Ishikawa (cell line): ENCODE measurements at regions not wholly inside any gene's neighbourhood (a gene's known extent, or its start where the extent isn't known, plus 50 kb on each side); places are given as distances from the start of the nearest gene placed in this dataset.

Experiments
- CEBPB ChIP-seq: IDR thresholded peaks from 2 replicates; pipeline ENCODE4 v1.6.1; 2012
- CREB1 ChIP-seq: IDR thresholded peaks from 2 replicates; pipeline ENCODE4 v1.6.1; 2012; ENCODE audit warnings: low read depth
- EGR1 ChIP-seq: IDR thresholded peaks from 2 replicates; pipeline ENCODE4 v1.6.1; 2012
- EP300 ChIP-seq: IDR thresholded peaks from 2 replicates; pipeline ENCODE4 v1.6.1; 2012; ENCODE audit warnings: borderline replicate concordance
- FOXM1 ChIP-seq: IDR thresholded peaks from 2 replicates; pipeline ENCODE4 v1.6.1; 2012; ENCODE audit warnings: low read depth, borderline replicate concordance
- MAX ChIP-seq: IDR thresholded peaks from 2 replicates; pipeline ENCODE4 v1.6.1; 2012
- NFIC ChIP-seq: IDR thresholded peaks from 2 replicates; pipeline ENCODE4 v1.6.1; 2012
- RAD21 ChIP-seq: IDR thresholded peaks from 2 replicates; pipeline ENCODE4 v1.6.1; 2012; ENCODE audit warnings: low read depth
- REST ChIP-seq: IDR thresholded peaks from 2 replicates; pipeline ENCODE4 v1.6.1; 2012; ENCODE audit warnings: low read depth, mild to moderate bottlenecking
- TAF1 ChIP-seq: IDR thresholded peaks from 2 replicates; pipeline ENCODE4 v1.6.1; 2012; ENCODE audit warnings: low read depth, mild to moderate bottlenecking
- TCF12 ChIP-seq: IDR thresholded peaks from 2 replicates; pipeline ENCODE4 v1.6.1; 2012; ENCODE audit warnings: low read depth
- TEAD4 ChIP-seq: IDR thresholded peaks from 2 replicates; pipeline ENCODE4 v1.6.1; 2012
- YY1 ChIP-seq: IDR thresholded peaks from 2 replicates; pipeline ENCODE4 v1.6.1; 2012; ENCODE audit warnings: low read depth
- TF ChIP-seq, protein P1 (sequence below): IDR thresholded peaks from 2 replicates; pipeline ENCODE4 v1.6.1; 2012

- TF ChIP-seq YY1 (no peak), TAF1 (no peak), REST (no peak), EP300 (no peak), MAX (no peak), TEAD4 (no peak), CREB1 (no peak), NFIC (no peak), RAD21 (no peak), TCF12 (no peak), EGR1 (no peak), CEBPB (no peak), FOXM1 (no peak)
- TF ChIP-seq, protein P1, sequence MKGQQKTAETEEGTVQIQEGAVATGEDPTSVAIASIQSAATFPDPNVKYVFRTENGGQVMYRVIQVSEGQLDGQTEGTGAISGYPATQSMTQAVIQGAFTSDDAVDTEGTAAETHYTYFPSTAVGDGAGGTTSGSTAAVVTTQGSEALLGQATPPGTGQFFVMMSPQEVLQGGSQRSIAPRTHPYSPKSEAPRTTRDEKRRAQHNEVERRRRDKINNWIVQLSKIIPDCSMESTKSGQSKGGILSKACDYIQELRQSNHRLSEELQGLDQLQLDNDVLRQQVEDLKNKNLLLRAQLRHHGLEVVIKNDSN, result no peak
Observed at GRCh38 chr5:82644766-82645165, 366.6 kb upstream of the RPS23 start.
